ENCODE measurements at regions not wholly inside any gene's neighbourhood (a gene's known extent, or its start where the extent isn't known, plus 50 kb on each side); places are given as distances from the start of the nearest gene placed in this dataset.

DNA sequence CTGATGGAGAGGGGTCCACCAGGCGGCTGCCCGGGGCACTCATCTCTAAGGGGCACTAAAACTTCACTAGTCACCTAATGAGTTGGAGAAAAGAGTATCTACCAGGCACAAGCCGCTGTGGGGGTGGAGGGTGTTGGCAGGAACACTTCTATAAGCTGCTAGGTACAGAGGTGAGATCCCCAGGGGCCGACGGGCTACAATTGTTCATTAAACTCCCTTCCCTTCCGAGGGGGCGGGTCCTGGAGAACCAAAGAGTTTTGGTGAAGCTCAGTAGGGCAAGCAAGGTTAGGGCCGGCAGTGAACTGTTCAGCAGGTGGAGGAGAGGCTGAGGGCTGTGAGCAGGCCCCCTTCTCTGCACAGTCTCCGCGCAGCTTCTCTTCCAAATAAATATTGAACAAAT is 78.7 kb upstream of the ARAP3 start:
- no peaks in the 10 kb centered on the region for H3K9me3 Mint-ChIP-seq (ENCODE audit: low read depth)
- H3K4me3 Mint-ChIP-seq (ENCODE audit: unreplicated experiment): no peak overlapping the region
- H3K27me3 Mint-ChIP-seq (ENCODE audit: low read depth): peaks cover 42% of the 10 kb centered on the region
- peaks cover 2% of the 10 kb centered on the region for H3K36me3 Mint-ChIP-seq (ENCODE audit: low read depth)
- DNase-seq (ENCODE audit: low spot score): no peak
- H3K4me1 Mint-ChIP-seq (ENCODE audit: low read depth): peaks cover 15% of the 10 kb centered on the region
- TF ChIP-seq, protein P1, sequence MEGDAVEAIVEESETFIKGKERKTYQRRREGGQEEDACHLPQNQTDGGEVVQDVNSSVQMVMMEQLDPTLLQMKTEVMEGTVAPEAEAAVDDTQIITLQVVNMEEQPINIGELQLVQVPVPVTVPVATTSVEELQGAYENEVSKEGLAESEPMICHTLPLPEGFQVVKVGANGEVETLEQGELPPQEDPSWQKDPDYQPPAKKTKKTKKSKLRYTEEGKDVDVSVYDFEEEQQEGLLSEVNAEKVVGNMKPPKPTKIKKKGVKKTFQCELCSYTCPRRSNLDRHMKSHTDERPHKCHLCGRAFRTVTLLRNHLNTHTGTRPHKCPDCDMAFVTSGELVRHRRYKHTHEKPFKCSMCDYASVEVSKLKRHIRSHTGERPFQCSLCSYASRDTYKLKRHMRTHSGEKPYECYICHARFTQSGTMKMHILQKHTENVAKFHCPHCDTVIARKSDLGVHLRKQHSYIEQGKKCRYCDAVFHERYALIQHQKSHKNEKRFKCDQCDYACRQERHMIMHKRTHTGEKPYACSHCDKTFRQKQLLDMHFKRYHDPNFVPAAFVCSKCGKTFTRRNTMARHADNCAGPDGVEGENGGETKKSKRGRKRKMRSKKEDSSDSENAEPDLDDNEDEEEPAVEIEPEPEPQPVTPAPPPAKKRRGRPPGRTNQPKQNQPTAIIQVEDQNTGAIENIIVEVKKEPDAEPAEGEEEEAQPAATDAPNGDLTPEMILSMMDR (IDR thresholded peaks at IDR 0.05): no peak
- H3K27ac Mint-ChIP-seq (ENCODE audit: unreplicated experiment): no peak overlapping the region

DNA sequence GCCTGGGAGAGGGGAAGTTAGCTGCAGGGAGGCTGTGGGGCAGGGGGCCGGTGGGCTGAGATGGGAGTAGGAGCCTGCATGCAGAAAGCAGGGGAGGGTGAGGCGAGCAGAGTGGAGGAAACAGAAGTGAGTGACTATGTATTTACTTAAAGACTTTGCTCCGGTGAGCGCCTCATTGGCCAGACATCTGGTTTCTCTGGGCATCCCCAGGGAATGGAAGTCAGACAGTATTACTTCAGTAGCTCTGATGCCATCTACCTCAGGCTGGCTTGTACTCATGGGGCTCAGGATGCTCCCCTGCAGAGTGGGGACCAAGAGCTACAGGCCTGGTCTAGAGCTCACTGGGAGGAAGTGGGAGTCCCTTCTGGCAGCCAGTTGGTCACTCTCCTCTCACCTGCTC is 78.2 kb upstream of the ARAP3 start:
- Mint-ChIP-seq H3K27me3 (ENCODE audit: low read depth) (peaks cover 42% of the 10 kb centered on the region), H3K4me3 (ENCODE audit: unreplicated experiment) (no peak overlapping the region), H3K9me3 (ENCODE audit: low read depth) (no peaks in the 10 kb centered on the region), H3K27ac (ENCODE audit: unreplicated experiment) (no peak overlapping the region), H3K36me3 (ENCODE audit: low read depth) (peaks cover 2% of the 10 kb centered on the region), H3K4me1 (ENCODE audit: low read depth) (peaks cover 15% of the 10 kb centered on the region)
- no peak for DNase-seq (ENCODE audit: low spot score)
- TF ChIP-seq, protein P1 (IDR thresholded peaks at IDR 0.05): no peak

DNA sequence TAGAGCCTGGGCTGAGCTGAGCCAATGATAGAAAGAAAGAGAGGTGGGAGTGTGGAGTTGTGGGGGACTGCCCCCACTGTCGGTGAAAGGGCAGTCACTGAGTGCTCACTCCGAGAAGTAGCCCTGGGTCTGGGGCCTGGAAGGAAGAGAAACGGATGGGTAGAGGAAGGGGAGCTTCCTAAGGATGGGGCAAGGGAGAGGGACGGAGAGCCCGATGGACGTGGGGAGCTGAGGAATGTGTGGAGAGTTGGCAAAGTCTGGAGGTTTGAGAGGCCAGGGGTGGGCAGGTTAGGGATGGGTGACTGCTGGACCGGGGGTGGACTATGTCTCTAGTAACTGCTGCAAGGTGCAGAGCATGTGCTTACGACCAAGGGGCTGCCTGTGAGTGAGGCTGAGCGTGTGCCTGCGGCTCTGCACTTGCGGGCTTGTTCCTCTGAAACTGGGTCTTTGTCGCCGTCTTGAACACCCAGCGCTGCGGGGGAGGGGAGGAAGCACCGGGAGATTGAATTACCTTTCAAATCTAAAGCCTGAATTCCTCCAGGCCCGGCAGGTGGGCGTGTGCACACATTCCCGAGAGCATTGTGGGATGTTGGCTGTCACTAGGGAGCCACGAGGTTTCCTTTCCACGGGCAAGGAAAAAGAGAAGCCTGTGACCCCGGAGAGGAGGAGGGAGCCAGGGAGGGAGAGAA is 76.4 kb upstream of the ARAP3 start:
- Mint-ChIP-seq H3K4me1 (ENCODE audit: low read depth) (peaks cover 15% of the 10 kb centered on the region), H3K9me3 (ENCODE audit: low read depth) (no peaks in the 10 kb centered on the region), H3K36me3 (ENCODE audit: low read depth) (no peaks in the 10 kb centered on the region), H3K27me3 (ENCODE audit: low read depth) (peaks cover 38% of the 10 kb centered on the region), H3K4me3 (ENCODE audit: unreplicated experiment) (no peak overlapping the region), H3K27ac (ENCODE audit: unreplicated experiment) (no peak overlapping the region)
- DNase-seq (ENCODE audit: low spot score): no peak
- TF ChIP-seq, protein P1 (IDR thresholded peaks at IDR 0.05): no peak

DNA sequence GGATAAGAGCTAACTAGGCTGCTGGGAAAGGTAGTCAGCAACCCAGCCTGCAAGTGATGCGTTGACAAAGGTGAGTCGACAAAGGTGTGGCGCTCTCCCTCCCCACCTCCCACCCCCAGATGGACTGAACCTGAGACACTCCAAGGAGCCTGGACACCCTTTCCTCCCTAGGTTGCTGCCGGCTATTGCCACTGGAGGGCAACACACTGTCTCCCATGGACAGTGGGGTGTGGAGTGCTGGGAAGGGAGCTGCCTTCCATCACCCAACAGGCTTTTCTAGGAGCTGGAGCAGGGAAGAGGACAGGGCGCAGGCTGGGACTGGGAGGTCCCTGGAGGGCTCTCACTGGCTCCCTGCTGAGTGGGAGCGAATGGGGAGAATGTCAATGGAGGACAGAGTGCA is 75.4 kb upstream of the ARAP3 start:
- TF ChIP-seq, protein P1 (IDR thresholded peaks at IDR 0.05): peak; percentile 74
- Mint-ChIP-seq H3K4me3 (ENCODE audit: unreplicated experiment) (no peak overlapping the region), H3K9me3 (ENCODE audit: low read depth) (no peaks in the 10 kb centered on the region), H3K4me1 (ENCODE audit: low read depth) (peaks cover 15% of the 10 kb centered on the region), H3K27me3 (ENCODE audit: low read depth) (peaks cover 33% of the 10 kb centered on the region), H3K27ac (ENCODE audit: unreplicated experiment) (no peak overlapping the region), H3K36me3 (ENCODE audit: low read depth) (no peaks in the 10 kb centered on the region)
- no peak for DNase-seq (ENCODE audit: low spot score)

DNA sequence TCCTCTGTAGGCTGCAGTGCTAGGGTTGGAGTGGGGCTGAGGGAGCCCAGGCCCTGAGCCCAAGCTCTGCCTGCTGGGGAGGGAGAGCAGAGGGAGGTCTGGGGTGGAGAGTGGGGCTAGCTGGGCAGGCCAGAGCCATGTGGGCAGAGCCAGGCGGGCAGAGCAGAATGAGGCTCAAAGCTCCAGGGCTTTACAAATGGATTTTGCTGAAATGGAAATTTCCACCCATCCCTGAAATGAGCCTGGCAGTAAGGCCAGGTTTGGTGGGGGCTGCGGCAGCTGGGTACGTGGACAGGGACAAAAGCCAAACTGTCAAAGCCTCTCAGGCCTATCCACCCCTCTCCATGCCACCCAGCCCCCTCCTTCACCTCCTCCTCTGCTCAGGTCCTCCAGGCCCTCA is 74.2 kb upstream of the ARAP3 start:
- TF ChIP-seq, protein P1 (IDR thresholded peaks at IDR 0.05): no peak
- no peak overlapping the region for H3K27ac Mint-ChIP-seq (ENCODE audit: unreplicated experiment)
- H3K4me3 Mint-ChIP-seq (ENCODE audit: unreplicated experiment): no peak overlapping the region
- H3K4me1 Mint-ChIP-seq (ENCODE audit: low read depth): peaks cover 15% of the 10 kb centered on the region
- no peaks in the 10 kb centered on the region for H3K36me3 Mint-ChIP-seq (ENCODE audit: low read depth)
- DNase-seq (ENCODE audit: low spot score): no peak
- H3K9me3 Mint-ChIP-seq (ENCODE audit: low read depth): no peaks in the 10 kb centered on the region
- peaks cover 36% of the 10 kb centered on the region for H3K27me3 Mint-ChIP-seq (ENCODE audit: low read depth)

Measured in chondrocyte (in vitro differentiated cells).